IMR-90 (cell line): ENCODE measurements at regions not wholly inside any gene's neighbourhood (a gene's known extent, or its start where the extent isn't known, plus 50 kb on each side); places are given as distances from the start of the nearest gene placed in this dataset.

Experiments
- ATAC-seq: fragments of 200-7000 bp; cut with Tn5 transposase; 2 replicates; pipeline ENCODE4 v1.9.1; 2020; ENCODE audit warnings: low read depth, mild to moderate bottlenecking, moderate library complexity
- BruUV-seq: library from RNA; stranded (reverse); fragments of 400-500 nt; replicated peaks from 2 replicates; lab custom pipeline; 2021; lab: Mats Ljungman, UMichigan
- CTCF ChIA-PET: fragments of 300-600 bp; formaldehyde crosslinking; extraction: SDS; loops from one replicate; lab custom pipeline; 2021; ENCODE audit warnings: antibody characterized with exemption; lab: Yijun Ruan, JAX
- POLR2A ChIA-PET: fragments of 300-600 bp; sonication (Branson Sonifier 250); formaldehyde crosslinking; loops from one replicate; lab custom pipeline; 2022; ENCODE audit warnings: antibody characterized with exemption; ENCODE audit not compliant: unreplicated experiment; lab: Charles Lee
- DNase-seq: peaks from one replicate; pipeline ENCODE4 v3.0.0; 2013
- H2AFZ ChIP-seq: replicated peaks from 2 replicates; pipeline ENCODE3; 2013; ENCODE audit warnings: low read length, mild to moderate bottlenecking; ENCODE audit not compliant: poor library complexity
- H2AK5ac ChIP-seq: 2 replicates; pipeline ENCODE4 v1.6.1; 2013; ENCODE audit warnings: low read depth, low read length, inconsistent platforms
- H2AK9ac ChIP-seq: replicated peaks from 2 replicates; pipeline ENCODE3; 2013; ENCODE audit warnings: mild to moderate bottlenecking, low read depth, low read length, moderate library complexity; ENCODE audit not compliant: poor library complexity
- H2BK120ac ChIP-seq: 2 replicates; pipeline ENCODE4 v1.6.1; 2013; ENCODE audit warnings: low read depth, low read length, inconsistent platforms
- H2BK15ac ChIP-seq: 3 replicates; pipeline ENCODE4 v1.6.1; 2013; ENCODE audit warnings: low read depth, low read length, inconsistent platforms
- H2BK20ac ChIP-seq: 2 replicates; pipeline ENCODE4 v1.6.1; 2013; ENCODE audit warnings: low read depth, mild to moderate bottlenecking, inconsistent platforms, low read length, moderate library complexity
- H2BK5ac ChIP-seq: 2 replicates; pipeline ENCODE4 v1.6.1; 2013; ENCODE audit warnings: mild to moderate bottlenecking, low read depth, low read length, inconsistent platforms; ENCODE audit not compliant: poor library complexity, severe bottlenecking
- H3K14ac ChIP-seq: replicated peaks from 2 replicates; pipeline ENCODE4 v1.6.1; 2013; ENCODE audit warnings: low read depth, low read length, inconsistent platforms
- H3K18ac ChIP-seq: 2 replicates; pipeline ENCODE4 v1.6.1; 2013; ENCODE audit warnings: low read depth, low read length, control low read depth
- H3K23ac ChIP-seq: 2 replicates; pipeline ENCODE4 v1.6.1; 2013; ENCODE audit warnings: low read depth, low read length, inconsistent platforms
- H3K27ac ChIP-seq: 2 replicates; pipeline ENCODE4 v1.5.1; 2013; ENCODE audit warnings: mild to moderate bottlenecking, control low read depth, low read length; ENCODE audit not compliant: insufficient read depth
- H3K27me3 ChIP-seq: 2 replicates; pipeline ENCODE4 v1.6.1; 2013; ENCODE audit warnings: low read length; ENCODE audit not compliant: control insufficient read depth, insufficient read depth
- H3K36me3 ChIP-seq: 2 replicates; pipeline ENCODE4 v1.6.1; 2013; ENCODE audit warnings: low read length, mixed read lengths; ENCODE audit not compliant: control insufficient read depth, insufficient read depth
- H3K4ac ChIP-seq: 2 replicates; pipeline ENCODE4 v1.6.1; 2013; ENCODE audit warnings: low read depth, low read length, inconsistent platforms
- H3K4me1 ChIP-seq: 2 replicates; pipeline ENCODE4 v1.6.1; 2013; ENCODE audit warnings: low read length, mixed read lengths; ENCODE audit not compliant: control insufficient read depth, insufficient read depth
- H3K4me2 ChIP-seq: 2 replicates; pipeline ENCODE4 v1.6.1; 2013; ENCODE audit warnings: low read depth, mild to moderate bottlenecking, control low read depth, low read length, moderate library complexity
- H3K4me3 ChIP-seq: 2 replicates; pipeline ENCODE4 v1.5.1; 2013; ENCODE audit warnings: low read depth, mild to moderate bottlenecking, control low read depth, low read length, moderate library complexity; ENCODE audit not compliant: insufficient read depth
- H3K56ac ChIP-seq: 2 replicates; pipeline ENCODE4 v1.6.1; 2013; ENCODE audit warnings: low read length, inconsistent platforms; ENCODE audit not compliant: insufficient read depth; ENCODE audit errors: extremely low read depth
- H3K79me1 ChIP-seq, 2 experiments: 2 replicates each; pipeline ENCODE4 v1.6.1; 2013; ENCODE audit warnings: low read length in 2 of 2, inconsistent platforms in 1 of 2, low read depth in 1 of 2
- H3K9ac ChIP-seq: 2 replicates; pipeline ENCODE4 v1.6.1; 2013; ENCODE audit warnings: low read depth, low read length, control low read depth
- H3K9me1 ChIP-seq: 2 replicates; pipeline ENCODE4 v1.6.1; 2013; ENCODE audit warnings: low read length, inconsistent platforms; ENCODE audit not compliant: insufficient read depth
- H3K9me3 ChIP-seq: 2 replicates; pipeline ENCODE4 v1.6.1; 2013; ENCODE audit warnings: low read length; ENCODE audit not compliant: control insufficient read depth, insufficient read depth
- H4K20me1 ChIP-seq: 2 replicates; pipeline ENCODE4 v1.6.1; 2013; ENCODE audit warnings: low read length, inconsistent platforms; ENCODE audit not compliant: insufficient read depth
- H4K5ac ChIP-seq: 2 replicates; pipeline ENCODE4 v1.6.1; 2013; ENCODE audit warnings: mild to moderate bottlenecking, low read depth, low read length, control low read depth
- H4K8ac ChIP-seq, 2 experiments: 2 replicates each; pipeline ENCODE4 v1.6.1; 2013; ENCODE audit warnings: low read depth in 2 of 2, low read length in 2 of 2, control low read depth in 1 of 2, inconsistent platforms in 1 of 2
- H4K91ac ChIP-seq: 2 replicates; pipeline ENCODE4 v1.6.1; 2013; ENCODE audit warnings: low read depth, low read length, inconsistent platforms; ENCODE audit not compliant: insufficient read depth
- CEBPB ChIP-seq: IDR thresholded peaks from 2 replicates; pipeline ENCODE4 v1.6.1; 2012; ENCODE audit warnings: low read depth, low read length, improper control_type of control experiment
- FOS ChIP-seq: fragments of 150-350 bp; IDR thresholded peaks from 2 replicates; pipeline ENCODE4 v1.6.1; 2016; ENCODE audit warnings: low read depth, low read length
- RFX5 ChIP-seq: IDR thresholded peaks from 2 replicates; pipeline ENCODE4 v1.8.0; 2012; ENCODE audit warnings: low read depth, mild to moderate bottlenecking, low read length, moderate library complexity
- SMC3 ChIP-seq: fragments of 150-350 bp; IDR thresholded peaks from 2 replicates; pipeline ENCODE4 v1.6.1; 2016; ENCODE audit warnings: low read depth, mild to moderate bottlenecking, antibody characterized with exemption, low read length, moderate library complexity
- dilution Hi-C: fragments of 300-500 bp; cut with HindIII; formaldehyde crosslinking; loops from one replicate; pipeline ENCODE4 v1.14.3; 2018; ENCODE audit warnings: low sequenced_read_pairs; ENCODE audit not compliant: unreplicated experiment
- in situ Hi-C: fragments of 300-500 bp; cut with MboI; formaldehyde crosslinking; loops from 3 replicates; pipeline ENCODE4 v1.14.3; 2019; ENCODE audit warnings: low sequenced_read_pairs, inconsistent platforms, mixed read lengths
- intact Hi-C: fragments of 100-400 bp; cut with micrococcal nuclease; formaldehyde crosslinking; loops from 2 replicates; pipeline ENCODE4 v1.10.0; 2022
- TF ChIP-seq, protein P1 (sequence below): fragments of 150-350 bp; IDR thresholded peaks from 2 replicates; pipeline ENCODE4 v1.6.1; 2017; ENCODE audit warnings: mild to moderate bottlenecking, antibody characterized with exemption, low read length, low read depth

DNA sequence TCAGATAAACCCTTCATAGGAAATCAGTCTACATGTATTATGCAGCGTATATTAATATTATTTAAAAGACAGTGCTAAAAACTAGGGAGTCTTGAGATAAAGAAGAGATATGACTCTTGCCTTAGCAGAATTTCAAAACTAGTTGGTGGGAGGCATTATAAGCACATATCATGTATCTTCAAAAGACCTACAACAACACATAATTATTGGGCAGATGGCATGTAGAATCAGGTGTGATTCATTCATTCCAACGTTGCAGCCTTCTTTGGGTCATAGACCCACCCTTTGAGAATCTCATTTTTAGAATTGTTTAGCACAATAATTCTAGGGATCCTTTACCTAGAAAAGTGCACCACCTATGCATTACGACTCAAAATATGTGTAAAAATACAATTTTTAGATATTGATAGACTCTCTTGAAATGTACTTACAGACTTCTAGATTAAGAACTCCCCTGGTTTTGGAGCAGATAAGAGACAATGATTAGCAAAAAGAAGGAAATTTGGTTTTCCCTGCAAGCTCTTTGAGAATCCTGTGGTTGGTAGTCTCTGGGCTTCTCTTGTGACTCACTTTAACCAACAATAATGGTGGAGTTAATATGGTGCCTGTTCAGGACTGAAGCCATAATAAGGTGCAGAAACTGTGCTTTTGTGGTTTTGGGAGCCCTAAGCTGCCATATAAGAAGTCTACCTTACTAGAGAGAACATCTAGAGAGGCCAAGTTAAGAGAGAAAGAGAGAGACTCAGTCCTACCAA, 85.3 kb upstream of the RGS4 start (continued):
- TF ChIP-seq FOS = no peak

DNA sequence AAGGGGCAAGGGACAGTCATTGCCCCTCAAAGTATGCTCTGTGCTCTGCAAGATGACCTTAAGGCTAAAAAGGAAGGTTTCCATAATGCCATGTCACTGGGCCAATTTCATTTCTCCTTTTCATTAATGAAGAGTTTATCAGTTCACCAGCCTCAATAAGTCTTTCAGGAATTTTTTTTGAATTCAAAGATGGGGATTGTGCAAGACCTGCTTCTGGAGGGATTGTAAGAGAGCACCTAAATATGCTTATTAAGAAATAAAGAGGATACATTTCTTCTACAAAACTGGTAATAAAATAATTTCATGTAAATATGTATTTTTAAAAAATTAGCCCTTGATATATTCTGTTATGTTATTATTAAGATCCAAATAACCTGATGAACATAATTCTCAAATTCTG, 86.8 kb upstream of the RGS4 start:
- in situ Hi-C loops = no loop called here
- Histone ChIP-seq H3K18ac (no peak overlapping the region), H3K9ac (no peak overlapping the region), H2AFZ (no peak overlapping the region), H2BK5ac (peak overlapping the region; percentile 30), H2BK120ac (no peak overlapping the region; the same call in 1 of the 2 replicates), H4K91ac (no peak overlapping the region), H2AK5ac (no peak overlapping the region), H4K5ac (no peak overlapping the region), H3K36me3 (no peaks in the 10 kb centered on the region), H3K27me3 (no peaks in the 10 kb centered on the region), H3K79me1 (no peaks in the 10 kb centered on the region), H3K4ac (no peak overlapping the region), H2BK15ac (0 out of 3 replicates have a peak overlapping the region, but pooled peaks have one; percentile 4), H3K14ac (no peak overlapping the region), H3K9me1 (no peaks in the 10 kb centered on the region), H3K23ac (no peak overlapping the region), H3K56ac (no peak overlapping the region), H3K4me3 (no peak overlapping the region), H4K20me1 (no peaks in the 10 kb centered on the region), H3K27ac (no peak overlapping the region), H2AK9ac (no peak overlapping the region), H3K4me1 (no peaks in the 10 kb centered on the region; the same call in 1 of the 2 replicates), H4K8ac (no peak overlapping the region), H3K4me2 (no peak overlapping the region), H2BK20ac (no peak overlapping the region), H3K9me3 (no peaks in the 10 kb centered on the region)
- BruUV-seq = no TSS peak
- no peak for ATAC-seq
- dilution Hi-C loops = no loop called here
- no peak for DNase-seq
- CTCF ChIA-PET = no interaction called here
- POLR2A ChIA-PET = no interaction called here
- TF ChIP-seq, protein P1, sequence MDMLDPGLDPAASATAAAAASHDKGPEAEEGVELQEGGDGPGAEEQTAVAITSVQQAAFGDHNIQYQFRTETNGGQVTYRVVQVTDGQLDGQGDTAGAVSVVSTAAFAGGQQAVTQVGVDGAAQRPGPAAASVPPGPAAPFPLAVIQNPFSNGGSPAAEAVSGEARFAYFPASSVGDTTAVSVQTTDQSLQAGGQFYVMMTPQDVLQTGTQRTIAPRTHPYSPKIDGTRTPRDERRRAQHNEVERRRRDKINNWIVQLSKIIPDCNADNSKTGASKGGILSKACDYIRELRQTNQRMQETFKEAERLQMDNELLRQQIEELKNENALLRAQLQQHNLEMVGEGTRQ = no peak
- TF ChIP-seq CEBPB = peak; percentile 79
- no peak for TF ChIP-seq SMC3
- TF ChIP-seq RFX5 = no peak
- intact Hi-C loops = no loop called here
